ENCODE measurements at regions not wholly inside any gene's neighbourhood (a gene's known extent, or its start where the extent isn't known, plus 50 kb on each side); places are given as distances from the start of the nearest gene placed in this dataset.

- no peaks in the 10 kb centered on the region for H3K79me2 ChIP-seq (ENCODE audit: low read length)
- no peaks in the 10 kb centered on the region for H3K4me1 ChIP-seq (ENCODE audit: low read length)
- no peaks in the 10 kb centered on the region for H4K20me1 ChIP-seq (ENCODE audit: insufficient read depth, low read depth, low read length)
- H3K36me3 ChIP-seq (ENCODE audit: insufficient read depth, low read length), result no peaks in the 10 kb centered on the region
- peaks cover 49% of the 10 kb centered on the region for H3K9me3 ChIP-seq (ENCODE audit: low read length)
- H2AFZ ChIP-seq (ENCODE audit: low read length), result no peak overlapping the region
- no peaks in the 10 kb centered on the region for H3K27me3 ChIP-seq (ENCODE audit: low read length)
- no peak overlapping the region for H3K4me3 ChIP-seq (ENCODE audit: low read length)
- no peaks in the 10 kb centered on the region for H3K9me2 ChIP-seq (replicated peaks; ENCODE audit: insufficient read depth, low read length)
- H3K4me2 ChIP-seq (ENCODE audit: low read depth, low read length, poor library complexity, severe bottlenecking), result no peak overlapping the region
- H3K27ac ChIP-seq (ENCODE audit: low read length), result no peak overlapping the region
- DNase-seq, result no peak
- no peak overlapping the region for H3K9ac ChIP-seq (ENCODE audit: low read length)
Measured at GRCh38 chr14:82500222-82500621, 966.6 kb upstream of the SEL1L start.

GRCh38 chr14:82501554-82501953 is 967.9 kb upstream of the SEL1L start:
- DNase-seq, result no peak
- Histone ChIP-seq H3K9me2 (replicated peaks; ENCODE audit: insufficient read depth, low read length) (no peaks in the 10 kb centered on the region), H2AFZ (ENCODE audit: low read length) (no peak overlapping the region), H3K4me1 (ENCODE audit: low read length) (no peaks in the 10 kb centered on the region), H3K4me3 (ENCODE audit: low read length) (no peak overlapping the region), H3K4me2 (ENCODE audit: low read depth, low read length, poor library complexity, severe bottlenecking) (no peak overlapping the region), H3K9me3 (ENCODE audit: low read length) (peaks cover 45% of the 10 kb centered on the region), H3K27ac (ENCODE audit: low read length) (no peak overlapping the region), H3K36me3 (ENCODE audit: insufficient read depth, low read length) (no peaks in the 10 kb centered on the region), H3K79me2 (ENCODE audit: low read length) (no peaks in the 10 kb centered on the region), H3K27me3 (ENCODE audit: low read length) (no peaks in the 10 kb centered on the region), H4K20me1 (ENCODE audit: insufficient read depth, low read depth, low read length) (no peaks in the 10 kb centered on the region), H3K9ac (ENCODE audit: low read length) (no peak overlapping the region)

GRCh38 chr14:82502043-82502442 is 968.4 kb upstream of the SEL1L start:
- Histone ChIP-seq H3K79me2 (ENCODE audit: low read length) (no peaks in the 10 kb centered on the region), H3K9me3 (ENCODE audit: low read length) (peaks cover 46% of the 10 kb centered on the region), H3K9me2 (replicated peaks; ENCODE audit: insufficient read depth, low read length) (no peaks in the 10 kb centered on the region), H3K36me3 (ENCODE audit: insufficient read depth, low read length) (no peaks in the 10 kb centered on the region), H2AFZ (ENCODE audit: low read length) (no peak overlapping the region), H4K20me1 (ENCODE audit: insufficient read depth, low read depth, low read length) (no peaks in the 10 kb centered on the region), H3K4me3 (ENCODE audit: low read length) (no peak overlapping the region), H3K9ac (ENCODE audit: low read length) (no peak overlapping the region), H3K27me3 (ENCODE audit: low read length) (no peaks in the 10 kb centered on the region), H3K27ac (ENCODE audit: low read length) (no peak overlapping the region), H3K4me2 (ENCODE audit: low read depth, low read length, poor library complexity, severe bottlenecking) (no peak overlapping the region), H3K4me1 (ENCODE audit: low read length) (no peaks in the 10 kb centered on the region)
- DNase-seq, result no peak

GRCh38 chr14:82504894-82505293 is 971.2 kb upstream of the SEL1L start:
- no peaks in the 10 kb centered on the region for H3K4me1 ChIP-seq (ENCODE audit: low read length)
- H2AFZ ChIP-seq (ENCODE audit: low read length), result no peak overlapping the region
- H3K4me2 ChIP-seq (ENCODE audit: low read depth, low read length, poor library complexity, severe bottlenecking), result no peak overlapping the region
- no peaks in the 10 kb centered on the region for H3K79me2 ChIP-seq (ENCODE audit: low read length)
- no peaks in the 10 kb centered on the region for H3K36me3 ChIP-seq (ENCODE audit: insufficient read depth, low read length)
- H4K20me1 ChIP-seq (ENCODE audit: insufficient read depth, low read depth, low read length), result no peaks in the 10 kb centered on the region
- peaks cover 42% of the 10 kb centered on the region for H3K9me3 ChIP-seq (ENCODE audit: low read length)
- H3K4me3 ChIP-seq (ENCODE audit: low read length), result no peak overlapping the region
- H3K27me3 ChIP-seq (ENCODE audit: low read length), result no peaks in the 10 kb centered on the region
- H3K9me2 ChIP-seq (replicated peaks; ENCODE audit: insufficient read depth, low read length), result no peaks in the 10 kb centered on the region
- no peak overlapping the region for H3K27ac ChIP-seq (ENCODE audit: low read length)
- H3K9ac ChIP-seq (ENCODE audit: low read length), result no peak overlapping the region
- no peak for DNase-seq

GRCh38 chr14:82510007-82510406 is 976.4 kb upstream of the SEL1L start:
- H3K4me1 ChIP-seq (ENCODE audit: low read length), result no peaks in the 10 kb centered on the region

GRCh38 chr14:82511399-82511798 is 977.7 kb upstream of the SEL1L start:
- no peak overlapping the region for H3K27ac ChIP-seq (ENCODE audit: low read length)
- H3K4me3 ChIP-seq (ENCODE audit: low read length), result no peak overlapping the region
- H4K20me1 ChIP-seq (ENCODE audit: insufficient read depth, low read depth, low read length), result no peaks in the 10 kb centered on the region
- no peak overlapping the region for H2AFZ ChIP-seq (ENCODE audit: low read length)
- H3K4me2 ChIP-seq (ENCODE audit: low read depth, low read length, poor library complexity, severe bottlenecking), result no peak overlapping the region
- H3K9me2 ChIP-seq (replicated peaks; ENCODE audit: insufficient read depth, low read length), result no peaks in the 10 kb centered on the region
- H3K27me3 ChIP-seq (ENCODE audit: low read length), result no peaks in the 10 kb centered on the region
- no peak for DNase-seq
- no peaks in the 10 kb centered on the region for H3K79me2 ChIP-seq (ENCODE audit: low read length)
- H3K9ac ChIP-seq (ENCODE audit: low read length), result no peak overlapping the region
- peaks cover 50% of the 10 kb centered on the region for H3K9me3 ChIP-seq (ENCODE audit: low read length)
- H3K36me3 ChIP-seq (ENCODE audit: insufficient read depth, low read length), result no peaks in the 10 kb centered on the region
- H3K4me1 ChIP-seq (ENCODE audit: low read length), result no peaks in the 10 kb centered on the region

More at GRCh38 chr14:82510007-82510406, 976.4 kb upstream of the SEL1L start:
- Histone ChIP-seq H3K27me3 (ENCODE audit: low read length) (no peaks in the 10 kb centered on the region), H2AFZ (ENCODE audit: low read length) (no peak overlapping the region), H3K9me3 (ENCODE audit: low read length) (peaks cover 51% of the 10 kb centered on the region), H3K4me2 (ENCODE audit: low read depth, low read length, poor library complexity, severe bottlenecking) (no peak overlapping the region), H3K36me3 (ENCODE audit: insufficient read depth, low read length) (no peaks in the 10 kb centered on the region), H4K20me1 (ENCODE audit: insufficient read depth, low read depth, low read length) (no peaks in the 10 kb centered on the region), H3K27ac (ENCODE audit: low read length) (no peak overlapping the region), H3K9ac (ENCODE audit: low read length) (no peak overlapping the region), H3K4me3 (ENCODE audit: low read length) (no peak overlapping the region), H3K9me2 (replicated peaks; ENCODE audit: insufficient read depth, low read length) (no peaks in the 10 kb centered on the region), H3K79me2 (ENCODE audit: low read length) (no peaks in the 10 kb centered on the region)
- no peak for DNase-seq

- no peaks in the 10 kb centered on the region for H3K9me2 ChIP-seq (replicated peaks; ENCODE audit: insufficient read depth, low read length)
Measured at GRCh38 chr14:82520765-82521164, 987.1 kb upstream of the SEL1L start.

GRCh38 chr14:82521191-82521590 is 987.5 kb upstream of the SEL1L start:
- Histone ChIP-seq H3K79me2 (ENCODE audit: low read length) (no peaks in the 10 kb centered on the region), H3K4me2 (ENCODE audit: low read depth, low read length, poor library complexity, severe bottlenecking) (no peak overlapping the region), H3K36me3 (ENCODE audit: insufficient read depth, low read length) (no peaks in the 10 kb centered on the region), H4K20me1 (ENCODE audit: insufficient read depth, low read depth, low read length) (no peaks in the 10 kb centered on the region), H3K27me3 (ENCODE audit: low read length) (no peaks in the 10 kb centered on the region), H2AFZ (ENCODE audit: low read length) (no peak overlapping the region), H3K27ac (ENCODE audit: low read length) (no peak overlapping the region), H3K9me3 (ENCODE audit: low read length) (peaks cover 59% of the 10 kb centered on the region), H3K4me3 (ENCODE audit: low read length) (no peak overlapping the region), H3K9me2 (replicated peaks; ENCODE audit: insufficient read depth, low read length) (no peaks in the 10 kb centered on the region), H3K4me1 (ENCODE audit: low read length) (no peaks in the 10 kb centered on the region), H3K9ac (ENCODE audit: low read length) (no peak overlapping the region)
- DNase-seq, result no peak

More at GRCh38 chr14:82520765-82521164, 987.1 kb upstream of the SEL1L start:
- Histone ChIP-seq H3K9me3 (ENCODE audit: low read length) (peaks cover 56% of the 10 kb centered on the region), H4K20me1 (ENCODE audit: insufficient read depth, low read depth, low read length) (no peaks in the 10 kb centered on the region), H3K4me1 (ENCODE audit: low read length) (no peaks in the 10 kb centered on the region), H3K27me3 (ENCODE audit: low read length) (no peaks in the 10 kb centered on the region), H3K36me3 (ENCODE audit: insufficient read depth, low read length) (no peaks in the 10 kb centered on the region), H3K4me3 (ENCODE audit: low read length) (no peak overlapping the region), H3K27ac (ENCODE audit: low read length) (no peak overlapping the region), H3K79me2 (ENCODE audit: low read length) (no peaks in the 10 kb centered on the region), H2AFZ (ENCODE audit: low read length) (no peak overlapping the region), H3K9ac (ENCODE audit: low read length) (no peak overlapping the region), H3K4me2 (ENCODE audit: low read depth, low read length, poor library complexity, severe bottlenecking) (no peak overlapping the region)
- no peak for DNase-seq

- H3K9me2 ChIP-seq (replicated peaks; ENCODE audit: insufficient read depth, low read length), result no peaks in the 10 kb centered on the region
- no peaks in the 10 kb centered on the region for H3K79me2 ChIP-seq (ENCODE audit: low read length)
- no peak overlapping the region for H3K9ac ChIP-seq (ENCODE audit: low read length)
- no peak for DNase-seq
- H3K4me3 ChIP-seq (ENCODE audit: low read length), result no peak overlapping the region
- no peak overlapping the region for H3K4me2 ChIP-seq (ENCODE audit: low read depth, low read length, poor library complexity, severe bottlenecking)
- H2AFZ ChIP-seq (ENCODE audit: low read length), result no peak overlapping the region
- no peaks in the 10 kb centered on the region for H3K27me3 ChIP-seq (ENCODE audit: low read length)
- no peaks in the 10 kb centered on the region for H4K20me1 ChIP-seq (ENCODE audit: insufficient read depth, low read depth, low read length)
- no peaks in the 10 kb centered on the region for H3K4me1 ChIP-seq (ENCODE audit: low read length)
- H3K27ac ChIP-seq (ENCODE audit: low read length), result no peak overlapping the region
- H3K9me3 ChIP-seq (ENCODE audit: low read length), result peaks cover 58% of the 10 kb centered on the region
- H3K36me3 ChIP-seq (ENCODE audit: insufficient read depth, low read length), result no peaks in the 10 kb centered on the region
Measured at GRCh38 chr14:82528016-82528415, 994.4 kb upstream of the SEL1L start.
